Thoracic aorta (tissue), 2 donors: ENCODE measurements at regions not wholly inside any gene's neighbourhood (a gene's known extent, or its start where the extent isn't known, plus 50 kb on each side); places are given as distances from the start of the nearest gene placed in this dataset.

ENCODE experiments used
- ATAC-seq: fragments of 150-250 bp; one replicate; pipeline ENCODE4 v1.8.0; 2017; ENCODE audit warnings: low read depth; ENCODE audit not compliant: insufficient number of reproducible peaks, low FRiP score
- DNase-seq: peaks from one replicate; pipeline ENCODE4 v3.0.0-alpha.2; 2020; ENCODE audit warnings: low spot score
- H3K27ac ChIP-seq, 2 donors: fragments of 200-600 bp; sonication (generic); 1 replicate in 1 of 2; 2 replicates in 1 of 2; pipeline ENCODE4 v1.5.1; 2016; ENCODE audit warnings: mild to moderate bottlenecking in 2 of 2, moderate library complexity in 2 of 2
- H3K27me3 ChIP-seq: fragments of 200-600 bp; sonication (generic); replicated peaks from 2 replicates; pipeline ENCODE4 v1.6.0; 2016; ENCODE audit warnings: mild to moderate bottlenecking; ENCODE audit not compliant: insufficient read depth
- H3K36me3 ChIP-seq: fragments of 200-600 bp; sonication (generic); one replicate; pipeline ENCODE4 v1.5.1; 2016
- H3K4me1 ChIP-seq, 2 donors: fragments of 200-600 bp; sonication (generic); 1 replicate in 1 of 2; 2 replicates in 1 of 2; pipeline versions ENCODE4 v1.5.1 to v1.6.0; 2016; ENCODE audit warnings: low read depth in 2 of 2, mild to moderate bottlenecking in 1 of 2; ENCODE audit not compliant: control insufficient read depth in 1 of 2
- H3K4me3 ChIP-seq: fragments of 200-600 bp; sonication (generic); 2 replicates; pipeline ENCODE4 v1.5.1; 2016; ENCODE audit warnings: mild to moderate bottlenecking
- H3K9me3 ChIP-seq: fragments of 200-600 bp; sonication (generic); 2 replicates; pipeline ENCODE4 v1.5.1; 2016
- TF ChIP-seq, protein P1 (sequence below): fragments of 200-600 bp; sonication (generic); IDR thresholded peaks from one replicate; pipeline ENCODE4 v1.5.1; 2019; ENCODE audit warnings: antibody characterized with exemption

DNA sequence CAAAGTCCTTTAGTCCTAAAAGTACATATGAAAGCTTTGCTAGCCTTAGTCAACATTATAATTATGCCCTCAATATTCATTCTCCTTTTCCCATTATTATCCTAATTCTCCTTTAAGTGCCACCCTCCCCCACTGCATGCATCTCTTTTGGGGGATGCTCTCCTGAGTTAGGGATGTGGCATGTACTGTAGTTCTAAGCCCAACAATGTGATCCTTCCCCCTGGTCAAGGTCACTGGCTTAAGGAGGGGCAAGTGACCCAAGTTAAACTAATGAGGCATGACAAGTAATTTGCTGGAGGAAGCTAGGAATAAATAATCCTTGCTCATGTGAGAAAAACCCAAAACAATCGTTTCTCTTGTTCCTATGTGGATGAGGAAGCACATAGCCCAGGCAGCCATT lies 343.9 kb upstream of the SUCLG2 start:
- Histone ChIP-seq H3K4me3 (no peak overlapping the region), H3K4me1 (no peaks in the 10 kb centered on the region), H3K27me3 (no peaks in the 10 kb centered on the region), H3K27ac (no peak overlapping the region), H3K9me3 (no peaks in the 10 kb centered on the region), H3K36me3 (no peaks in the 10 kb centered on the region)
- ATAC-seq (no peak), DNase-seq (no peak)
- TF ChIP-seq, protein P1, sequence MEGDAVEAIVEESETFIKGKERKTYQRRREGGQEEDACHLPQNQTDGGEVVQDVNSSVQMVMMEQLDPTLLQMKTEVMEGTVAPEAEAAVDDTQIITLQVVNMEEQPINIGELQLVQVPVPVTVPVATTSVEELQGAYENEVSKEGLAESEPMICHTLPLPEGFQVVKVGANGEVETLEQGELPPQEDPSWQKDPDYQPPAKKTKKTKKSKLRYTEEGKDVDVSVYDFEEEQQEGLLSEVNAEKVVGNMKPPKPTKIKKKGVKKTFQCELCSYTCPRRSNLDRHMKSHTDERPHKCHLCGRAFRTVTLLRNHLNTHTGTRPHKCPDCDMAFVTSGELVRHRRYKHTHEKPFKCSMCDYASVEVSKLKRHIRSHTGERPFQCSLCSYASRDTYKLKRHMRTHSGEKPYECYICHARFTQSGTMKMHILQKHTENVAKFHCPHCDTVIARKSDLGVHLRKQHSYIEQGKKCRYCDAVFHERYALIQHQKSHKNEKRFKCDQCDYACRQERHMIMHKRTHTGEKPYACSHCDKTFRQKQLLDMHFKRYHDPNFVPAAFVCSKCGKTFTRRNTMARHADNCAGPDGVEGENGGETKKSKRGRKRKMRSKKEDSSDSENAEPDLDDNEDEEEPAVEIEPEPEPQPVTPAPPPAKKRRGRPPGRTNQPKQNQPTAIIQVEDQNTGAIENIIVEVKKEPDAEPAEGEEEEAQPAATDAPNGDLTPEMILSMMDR, result no peak

DNA sequence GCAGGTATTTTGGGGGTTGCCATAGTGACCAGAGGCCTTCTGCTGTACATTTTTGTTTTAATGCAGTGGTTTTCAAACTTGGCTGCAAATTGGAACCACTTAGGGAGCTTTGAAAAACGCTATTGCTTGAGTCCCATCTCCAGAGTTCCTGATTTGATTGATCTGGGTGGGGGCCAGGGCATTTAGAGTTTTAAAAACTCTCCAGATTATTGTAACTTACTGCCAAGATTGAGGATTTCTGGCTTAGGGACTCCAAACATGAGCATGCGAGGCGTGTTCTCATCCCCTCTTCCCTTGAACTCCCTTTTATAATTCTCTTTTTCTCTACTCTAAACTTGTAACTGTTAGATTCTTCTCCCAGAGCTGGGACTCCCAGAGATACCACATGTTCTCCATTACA lies 340.8 kb upstream of the SUCLG2 start:
- ATAC-seq, result no peak

DNA sequence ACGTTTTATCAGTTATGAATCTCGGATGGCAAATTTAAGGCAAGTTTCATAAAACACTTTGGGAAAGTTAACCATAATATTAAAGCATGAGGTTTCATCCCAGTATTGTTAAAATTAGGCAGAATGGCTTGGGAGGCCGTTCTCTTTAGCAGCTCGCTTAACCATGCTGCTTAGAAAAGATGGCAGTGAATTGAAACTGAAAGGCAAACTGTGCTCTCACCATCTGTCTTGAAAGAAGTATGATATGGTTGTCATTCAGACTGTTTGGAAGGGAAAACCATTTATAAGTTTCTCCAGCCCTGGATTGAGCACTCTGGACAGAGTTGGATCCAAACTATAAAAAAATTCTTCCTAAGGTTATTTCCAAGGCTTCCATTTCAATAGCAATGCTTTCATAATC lies 332.3 kb upstream of the SUCLG2 start:
- DNase-seq, result no peak
- TF ChIP-seq, protein P1, result no peak

More for the DNA sequence above, 340.8 kb upstream of the SUCLG2 start:
- no peak for DNase-seq
- no peaks in the 10 kb centered on the region for H3K36me3 ChIP-seq
- H3K4me3 ChIP-seq, result no peak overlapping the region
- TF ChIP-seq, protein P1, result no peak
- H3K4me1 ChIP-seq, result no peaks in the 10 kb centered on the region
- H3K27ac ChIP-seq, result no peak overlapping the region
- H3K27me3 ChIP-seq, result no peaks in the 10 kb centered on the region
- H3K9me3 ChIP-seq, result no peaks in the 10 kb centered on the region

DNA sequence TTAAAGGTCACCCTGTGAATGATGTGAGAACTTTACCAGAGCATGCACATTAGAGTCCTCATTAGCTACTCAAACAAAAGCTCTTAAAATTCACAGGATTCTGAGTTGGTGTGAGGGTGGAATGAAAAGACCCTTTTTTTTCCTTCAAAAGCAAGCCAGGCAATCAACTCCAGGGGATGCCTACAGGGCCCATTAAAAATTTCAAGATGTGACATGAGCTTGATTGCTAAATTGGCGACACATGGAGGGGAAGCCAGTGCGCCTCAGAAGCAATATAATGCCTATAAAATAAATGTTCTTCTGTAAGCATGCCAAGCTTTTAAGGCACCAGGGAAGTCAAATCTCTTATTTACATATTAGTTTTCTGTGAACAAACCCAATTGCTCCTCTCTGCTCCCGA lies 328.8 kb upstream of the SUCLG2 start:
- DNase-seq (no peak), ATAC-seq (no peak)
- Histone ChIP-seq H3K4me3 (no peak overlapping the region), H3K36me3 (no peaks in the 10 kb centered on the region), H3K27me3 (no peaks in the 10 kb centered on the region), H3K9me3 (no peaks in the 10 kb centered on the region), H3K4me1 (no peaks in the 10 kb centered on the region), H3K27ac (no peak overlapping the region)
- TF ChIP-seq, protein P1, result no peak

More for the DNA sequence above, 332.3 kb upstream of the SUCLG2 start:
- Histone ChIP-seq H3K4me3 (no peak overlapping the region), H3K36me3 (no peaks in the 10 kb centered on the region), H3K27me3 (no peaks in the 10 kb centered on the region), H3K27ac (no peak overlapping the region), H3K9me3 (no peaks in the 10 kb centered on the region), H3K4me1 (no peaks in the 10 kb centered on the region)
- ATAC-seq, result no peak

DNA sequence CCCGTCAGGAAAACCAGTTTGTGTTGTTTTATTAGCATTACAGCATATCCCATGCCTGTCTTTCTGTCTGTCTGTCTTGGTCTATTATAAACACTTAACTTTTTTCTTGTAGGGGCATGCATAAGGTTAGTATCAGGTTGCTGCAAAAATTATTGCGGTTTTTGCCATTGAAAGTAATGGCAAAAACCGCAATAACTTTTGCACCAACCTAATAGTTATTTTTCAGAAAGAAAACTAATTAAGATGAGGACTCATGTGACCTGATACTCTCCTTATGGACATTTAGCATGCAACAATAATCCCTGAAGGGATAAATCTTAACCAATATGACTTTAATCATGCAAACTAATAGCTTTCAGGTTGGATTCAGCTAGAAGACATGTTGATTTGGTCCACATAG lies 326.7 kb upstream of the SUCLG2 start:
- H3K4me3 ChIP-seq, result no peak overlapping the region
- no peak for DNase-seq
- H3K4me1 ChIP-seq, result no peaks in the 10 kb centered on the region
- no peak overlapping the region for H3K27ac ChIP-seq
- TF ChIP-seq, protein P1, result no peak
- no peaks in the 10 kb centered on the region for H3K9me3 ChIP-seq
- no peak for ATAC-seq
- no peaks in the 10 kb centered on the region for H3K27me3 ChIP-seq
- no peaks in the 10 kb centered on the region for H3K36me3 ChIP-seq
